IPS-20b (cell line): ENCODE measurements at regions not wholly inside any gene's neighbourhood (a gene's known extent, or its start where the extent isn't known, plus 50 kb on each side); places are given as distances from the start of the nearest gene placed in this dataset.

Experiments used
- H3K27ac ChIP-seq: one replicate; pipeline ENCODE4 v1.5.1; 2013; ENCODE audit warnings: low read length
- H3K27me3 ChIP-seq: 2 replicates; pipeline ENCODE4 v1.6.1; 2013; ENCODE audit warnings: mild to moderate bottlenecking, low read length, inconsistent platforms; ENCODE audit not compliant: insufficient read depth
- H3K36me3 ChIP-seq: 2 replicates; pipeline ENCODE4 v1.6.1; 2013; ENCODE audit warnings: low read depth, mild to moderate bottlenecking, inconsistent platforms, low read length, moderate library complexity; ENCODE audit not compliant: insufficient read depth
- H3K4me1 ChIP-seq: 2 replicates; pipeline ENCODE4 v1.6.1; 2013; ENCODE audit warnings: mild to moderate bottlenecking, control low read depth, inconsistent platforms, low read length, moderate library complexity; ENCODE audit not compliant: insufficient read depth
- H3K4me3 ChIP-seq: 2 replicates; pipeline ENCODE4 v1.5.1; 2013; ENCODE audit warnings: mild to moderate bottlenecking, low read length, inconsistent platforms
- H3K9ac ChIP-seq: 2 replicates; pipeline ENCODE4 v1.6.1; 2013; ENCODE audit warnings: low read depth, mild to moderate bottlenecking, inconsistent platforms, low read length, moderate library complexity
- H3K9me3 ChIP-seq: 2 replicates; pipeline ENCODE4 v1.6.1; 2013; ENCODE audit warnings: mild to moderate bottlenecking, low read depth, low read length, inconsistent platforms; ENCODE audit not compliant: insufficient read depth

DNA sequence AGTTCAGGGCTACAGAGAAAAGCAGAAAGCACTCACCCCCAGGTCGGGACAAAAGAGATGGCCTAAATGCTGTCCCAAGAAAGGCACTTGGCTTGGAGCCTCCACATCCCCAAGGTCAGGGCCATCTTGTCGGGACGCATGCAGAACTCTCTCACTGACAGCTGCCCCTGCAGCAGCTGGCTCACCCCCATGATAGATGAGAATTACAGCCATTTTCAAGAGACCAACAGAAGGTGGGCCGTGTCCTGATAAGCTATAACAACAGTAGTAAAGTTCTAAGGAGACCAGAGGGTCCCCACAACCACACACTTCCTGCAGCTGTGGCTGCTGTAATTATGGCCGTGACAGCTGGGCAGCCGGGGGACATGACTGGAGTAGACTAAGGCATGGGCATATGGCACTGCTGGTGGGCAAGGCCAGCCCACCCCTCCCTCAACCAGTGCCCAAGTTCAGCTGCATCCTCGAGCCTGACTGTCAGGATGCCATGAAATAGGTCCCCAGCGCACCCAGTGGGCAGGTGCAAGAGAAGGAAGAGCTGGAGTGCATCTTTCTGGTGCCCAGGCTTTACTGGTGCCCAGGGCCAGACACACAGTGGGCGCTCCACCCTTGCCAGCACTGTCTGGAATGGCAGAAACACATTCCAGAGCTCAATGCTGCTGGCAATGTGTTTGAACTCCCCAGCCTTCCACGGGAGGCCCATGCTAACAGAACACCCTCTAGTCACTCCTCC lies 436.7 kb upstream of the ZNF507 start:
- no peak overlapping the region for H3K27ac ChIP-seq
- H3K9ac ChIP-seq: no peak overlapping the region
- no peaks in the 10 kb centered on the region for H3K36me3 ChIP-seq

DNA sequence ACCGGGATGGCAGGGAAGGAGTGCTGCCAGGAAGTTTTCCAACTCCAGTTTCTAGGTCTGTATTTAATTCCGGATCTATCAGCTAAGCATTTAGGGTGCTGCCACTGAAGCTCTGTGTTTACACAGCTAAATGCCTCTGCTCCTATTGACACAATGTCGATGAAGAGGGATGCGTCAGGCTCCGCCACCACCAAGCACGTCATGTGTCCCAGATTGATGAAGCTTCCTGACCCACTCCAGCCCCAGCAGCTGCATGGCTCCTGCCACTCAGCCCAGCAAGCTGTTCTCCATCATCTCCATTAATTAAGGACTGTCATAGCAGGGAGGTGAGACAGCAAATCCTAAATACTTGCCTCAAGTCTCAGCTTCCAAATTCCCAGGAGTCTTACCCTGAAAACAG lies 435.2 kb upstream of the ZNF507 start:
- H3K4me1 ChIP-seq: peaks cover 3% of the 10 kb centered on the region; the same call in 1 of the 2 replicates
- no peak overlapping the region for H3K27ac ChIP-seq
- no peak overlapping the region for H3K9ac ChIP-seq
- H3K36me3 ChIP-seq: no peaks in the 10 kb centered on the region
- H3K9me3 ChIP-seq: no peaks in the 10 kb centered on the region
- no peaks in the 10 kb centered on the region for H3K27me3 ChIP-seq
- no peak overlapping the region for H3K4me3 ChIP-seq

More for the DNA sequence above, 436.7 kb upstream of the ZNF507 start:
- no peaks in the 10 kb centered on the region for H3K9me3 ChIP-seq
- no peaks in the 10 kb centered on the region for H3K27me3 ChIP-seq
- H3K4me3 ChIP-seq: no peak overlapping the region
- H3K4me1 ChIP-seq: peaks cover 9% of the 10 kb centered on the region; the same call in 1 of the 2 replicates

DNA sequence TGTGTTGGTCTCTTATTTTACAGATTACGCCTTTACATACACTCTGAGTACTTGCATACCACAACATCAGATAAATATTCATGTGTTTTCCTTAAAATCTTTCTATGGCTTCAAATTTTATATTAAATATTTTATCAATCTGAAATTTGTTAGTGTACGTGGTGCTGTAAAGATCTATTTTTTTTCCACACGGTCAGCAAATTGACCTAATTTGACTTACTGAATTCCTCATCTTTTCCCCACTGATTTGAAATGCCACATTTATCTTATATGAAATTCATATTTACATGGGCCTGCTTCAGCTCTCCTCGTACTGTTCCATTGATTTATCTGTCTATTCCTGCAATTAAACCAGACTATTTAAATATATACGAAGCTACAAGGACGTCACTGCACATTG lies 433.8 kb upstream of the ZNF507 start:
- Histone ChIP-seq H3K27ac (no peak overlapping the region), H3K36me3 (no peaks in the 10 kb centered on the region), H3K4me1 (peaks cover 3% of the 10 kb centered on the region; the same call in 1 of the 2 replicates), H3K9ac (no peak overlapping the region), H3K9me3 (no peaks in the 10 kb centered on the region), H3K4me3 (no peak overlapping the region), H3K27me3 (no peaks in the 10 kb centered on the region)

- H3K9ac ChIP-seq: no peak overlapping the region
- H3K9me3 ChIP-seq: no peaks in the 10 kb centered on the region
- H3K36me3 ChIP-seq: no peaks in the 10 kb centered on the region
- H3K27me3 ChIP-seq: no peaks in the 10 kb centered on the region
- H3K4me1 ChIP-seq: peaks cover 3% of the 10 kb centered on the region; the same call in 1 of the 2 replicates
- H3K4me3 ChIP-seq: no peak overlapping the region
- H3K27ac ChIP-seq: no peak overlapping the region
These were observed 432.2 kb upstream of the ZNF507 start for GRCh38 chr19:31913103-31913661.

DNA sequence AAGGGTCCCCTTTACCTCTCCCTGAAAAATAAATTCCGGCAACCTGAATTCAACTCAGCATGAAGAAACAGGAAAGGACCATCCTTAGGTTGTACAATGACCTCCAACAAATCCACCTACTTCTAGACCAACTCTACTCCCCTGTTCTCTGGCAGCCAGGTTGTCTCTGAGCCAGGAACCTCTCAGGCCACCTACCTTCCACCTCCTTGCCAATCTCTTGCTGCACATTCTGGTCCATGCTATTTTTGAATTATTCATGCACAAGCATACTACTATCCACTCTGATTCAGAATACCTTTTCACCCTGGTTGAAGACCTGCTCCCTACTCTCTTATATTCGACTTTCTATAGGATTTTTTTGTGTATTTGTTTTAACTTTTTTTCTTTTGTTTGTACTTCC lies 415.0 kb upstream of the ZNF507 start:
- H3K9ac ChIP-seq: no peak overlapping the region
- no peaks in the 10 kb centered on the region for H3K36me3 ChIP-seq
- no peaks in the 10 kb centered on the region for H3K27me3 ChIP-seq
- H3K4me3 ChIP-seq: no peak overlapping the region
- no peak overlapping the region for H3K27ac ChIP-seq
- H3K9me3 ChIP-seq: no peaks in the 10 kb centered on the region
- no peaks in the 10 kb centered on the region for H3K4me1 ChIP-seq

GRCh38 chr19:31937983-31938382 lies 407.4 kb upstream of the ZNF507 start:
- no peaks in the 10 kb centered on the region for H3K4me1 ChIP-seq
- no peak overlapping the region for H3K9ac ChIP-seq
- no peak overlapping the region for H3K27ac ChIP-seq
- no peak overlapping the region for H3K4me3 ChIP-seq
- no peaks in the 10 kb centered on the region for H3K9me3 ChIP-seq
- no peaks in the 10 kb centered on the region for H3K36me3 ChIP-seq
- H3K27me3 ChIP-seq: no peaks in the 10 kb centered on the region

- Histone ChIP-seq H3K4me1 (no peaks in the 10 kb centered on the region), H3K4me3 (no peak overlapping the region), H3K36me3 (no peaks in the 10 kb centered on the region), H3K27ac (no peak overlapping the region), H3K9me3 (no peaks in the 10 kb centered on the region), H3K9ac (no peak overlapping the region), H3K27me3 (no peaks in the 10 kb centered on the region)
These were observed 406.7 kb upstream of the ZNF507 start for GRCh38 chr19:31938675-31939074.

DNA sequence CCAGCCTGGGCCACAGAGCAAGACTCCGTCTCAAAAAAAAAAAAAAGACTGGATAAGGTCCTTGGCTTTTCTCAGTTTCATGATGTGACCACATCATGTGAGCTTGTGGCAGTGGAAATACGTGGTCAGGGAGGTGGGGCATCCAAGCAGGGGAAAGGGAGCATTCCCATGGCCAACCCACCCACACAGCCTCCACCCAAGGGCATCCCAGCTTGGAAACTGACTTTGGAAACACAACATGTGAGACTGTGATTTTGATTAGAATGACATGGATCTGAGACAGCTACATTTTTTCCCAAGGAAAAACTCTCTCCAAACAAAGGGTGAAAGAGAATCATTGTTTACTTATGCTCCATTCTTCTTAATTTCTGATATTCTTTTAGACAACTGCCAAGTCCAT lies 405.0 kb upstream of the ZNF507 start:
- Histone ChIP-seq H3K4me3 (no peak overlapping the region), H3K27ac (no peak overlapping the region)

GRCh38 chr19:31943191-31943661 lies 402.2 kb upstream of the ZNF507 start:
- no peaks in the 10 kb centered on the region for H3K9me3 ChIP-seq
- H3K4me3 ChIP-seq: no peak overlapping the region

More for the DNA sequence above, 405.0 kb upstream of the ZNF507 start:
- Histone ChIP-seq H3K27me3 (no peaks in the 10 kb centered on the region), H3K36me3 (no peaks in the 10 kb centered on the region), H3K4me1 (no peaks in the 10 kb centered on the region), H3K9me3 (no peaks in the 10 kb centered on the region), H3K9ac (no peak overlapping the region)

DNA sequence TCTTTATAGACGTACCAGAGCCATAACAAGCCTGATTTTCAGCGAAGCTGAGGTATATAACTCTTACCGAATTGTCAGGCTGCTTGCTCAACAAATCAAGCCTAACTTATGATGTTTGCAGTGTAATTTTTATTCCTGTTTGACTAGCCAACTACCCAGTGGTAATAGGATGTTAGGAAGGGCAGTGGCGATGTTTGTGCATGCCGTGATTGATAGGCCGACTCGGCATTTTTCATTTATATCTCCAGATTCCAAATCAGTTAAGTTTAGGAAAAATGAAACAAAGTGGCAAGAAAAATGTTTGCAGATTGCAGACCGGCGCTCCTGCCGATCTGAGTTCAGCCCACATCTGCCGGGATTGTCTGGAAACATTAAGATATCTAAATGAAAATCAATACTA lies 401.6 kb upstream of the ZNF507 start:
- H3K9ac ChIP-seq: no peak overlapping the region
- no peaks in the 10 kb centered on the region for H3K36me3 ChIP-seq
- no peak overlapping the region for H3K27ac ChIP-seq
- no peaks in the 10 kb centered on the region for H3K9me3 ChIP-seq
- H3K4me3 ChIP-seq: no peak overlapping the region
- no peaks in the 10 kb centered on the region for H3K4me1 ChIP-seq
- H3K27me3 ChIP-seq: no peaks in the 10 kb centered on the region

More at GRCh38 chr19:31943191-31943661, 402.2 kb upstream of the ZNF507 start:
- Histone ChIP-seq H3K36me3 (no peaks in the 10 kb centered on the region), H3K4me1 (no peaks in the 10 kb centered on the region), H3K27me3 (no peaks in the 10 kb centered on the region), H3K9ac (no peak overlapping the region), H3K27ac (no peak overlapping the region)

GRCh38 chr19:31944326-31944725 lies 401.1 kb upstream of the ZNF507 start:
- Histone ChIP-seq H3K27me3 (no peaks in the 10 kb centered on the region), H3K9ac (no peak overlapping the region), H3K27ac (no peak overlapping the region), H3K4me1 (no peaks in the 10 kb centered on the region), H3K9me3 (no peaks in the 10 kb centered on the region), H3K36me3 (no peaks in the 10 kb centered on the region), H3K4me3 (no peak overlapping the region)

DNA sequence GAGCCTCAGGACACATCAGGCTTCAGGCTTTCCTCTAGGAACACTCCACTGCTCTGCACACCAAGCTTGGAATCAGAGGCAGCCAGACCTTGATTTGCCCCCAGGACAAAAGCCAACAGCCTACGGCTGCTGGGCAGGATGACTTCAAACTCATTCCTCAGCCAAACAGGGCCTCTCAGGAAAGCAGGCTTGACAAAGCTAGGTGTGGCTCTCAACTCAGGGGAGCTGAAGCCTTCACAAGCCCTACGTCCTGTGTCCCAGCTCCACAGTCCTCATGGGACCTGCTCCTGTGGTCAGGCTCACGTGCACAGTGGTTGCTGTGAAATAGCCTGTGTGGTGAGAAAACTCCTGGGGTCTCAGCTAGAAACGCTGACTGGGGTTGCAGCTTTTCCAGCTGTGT lies 398.9 kb upstream of the ZNF507 start:
- Histone ChIP-seq H3K27me3 (no peaks in the 10 kb centered on the region), H3K4me1 (no peaks in the 10 kb centered on the region), H3K27ac (no peak overlapping the region), H3K9me3 (no peaks in the 10 kb centered on the region), H3K4me3 (no peak overlapping the region), H3K36me3 (no peaks in the 10 kb centered on the region), H3K9ac (no peak overlapping the region)
